ENCODE measurements at regions not wholly inside any gene's neighbourhood (a gene's known extent, or its start where the extent isn't known, plus 50 kb on each side); places are given as distances from the start of the nearest gene placed in this dataset.

DNA sequence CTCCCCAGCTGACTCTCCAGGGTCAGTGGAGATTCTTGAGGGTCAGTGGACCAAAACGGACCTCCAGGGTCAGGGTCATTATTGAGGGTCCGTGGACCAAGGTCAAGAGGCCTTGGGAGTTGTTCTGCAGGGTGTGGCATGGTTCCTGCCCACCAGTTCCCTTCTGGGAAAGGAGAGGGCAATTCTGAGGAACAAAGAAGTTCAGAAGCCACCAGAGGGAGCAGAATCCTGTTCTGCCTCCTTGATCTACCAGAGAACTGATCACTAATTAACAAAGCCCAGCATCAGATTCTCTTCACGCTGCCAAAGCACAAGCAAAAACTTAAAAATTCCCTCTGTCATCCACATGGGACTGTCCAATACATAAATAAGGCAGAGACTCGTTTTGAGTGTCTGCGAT, 263.4 kb downstream of the DHX35 start:
- no peak overlapping the region for H3K4me3 Mint-ChIP-seq
- H3K27me3 Mint-ChIP-seq (ENCODE audit: low read depth in 3 of 3) = peaks cover 0 to 3% (median 0%) of the 10 kb centered on the region in 3 donors
- no peak overlapping the region for H2AFZ ChIP-seq (ENCODE audit: insufficient read depth, low read depth, low read length, poor library complexity, severe bottlenecking)
- WGBS (ENCODE audit: insufficient coverage) = 67% methylated on average over 1 of the region's 5 CpGs
- DNase-seq = no peak
- H3K9me3 Mint-ChIP-seq = peaks cover 0 to 3% (median 0%) of the 10 kb centered on the region in 7 donors
- intact Hi-C loops (cut with micrococcal nuclease) = no loop called here
- H3K4me2 ChIP-seq (replicated peaks; ENCODE audit: extremely low read depth, low read length, poor library complexity, severe bottlenecking) = no peak overlapping the region
- no peaks in the 10 kb centered on the region for H3K27me3 ChIP-seq (ENCODE audit: control insufficient read depth in 2 of 2, insufficient read depth in 2 of 2, low read length in 2 of 2)
- H4K20me1 ChIP-seq (ENCODE audit: insufficient read depth, low read length) = no peaks in the 10 kb centered on the region
- H3K4me3 ChIP-seq (replicated peaks in 1 of 3; ENCODE audit: low read depth in 2 of 3, low read length in 3 of 3) = no peak overlapping the region
- H3K79me2 ChIP-seq (ENCODE audit: insufficient read depth, low read length) = no peaks in the 10 kb centered on the region
- H3K4me1 Mint-ChIP-seq = no peaks in the 10 kb centered on the region
- H3K36me3 Mint-ChIP-seq = no peaks in the 10 kb centered on the region
- H3K9ac ChIP-seq (ENCODE audit: insufficient read depth, low read length, poor library complexity, severe bottlenecking) = no peak overlapping the region
- H3K36me3 ChIP-seq (replicated peaks in 1 of 2; ENCODE audit: control insufficient read depth in 1 of 2, insufficient read depth in 2 of 2, low read length in 2 of 2) = no peaks in the 10 kb centered on the region
- H3K27ac Mint-ChIP-seq = peak overlapping the region in 1 of 7 donors; percentile 27
- no peaks in the 10 kb centered on the region for H3K9me3 ChIP-seq (replicated peaks in 1 of 2; ENCODE audit: control insufficient read depth in 1 of 2, insufficient read depth in 1 of 2, low read length in 2 of 2)
- no peak overlapping the region for H3K27ac ChIP-seq (ENCODE audit: low read depth in 1 of 2, low read length in 2 of 2)
- TF ChIP-seq, protein P1, sequence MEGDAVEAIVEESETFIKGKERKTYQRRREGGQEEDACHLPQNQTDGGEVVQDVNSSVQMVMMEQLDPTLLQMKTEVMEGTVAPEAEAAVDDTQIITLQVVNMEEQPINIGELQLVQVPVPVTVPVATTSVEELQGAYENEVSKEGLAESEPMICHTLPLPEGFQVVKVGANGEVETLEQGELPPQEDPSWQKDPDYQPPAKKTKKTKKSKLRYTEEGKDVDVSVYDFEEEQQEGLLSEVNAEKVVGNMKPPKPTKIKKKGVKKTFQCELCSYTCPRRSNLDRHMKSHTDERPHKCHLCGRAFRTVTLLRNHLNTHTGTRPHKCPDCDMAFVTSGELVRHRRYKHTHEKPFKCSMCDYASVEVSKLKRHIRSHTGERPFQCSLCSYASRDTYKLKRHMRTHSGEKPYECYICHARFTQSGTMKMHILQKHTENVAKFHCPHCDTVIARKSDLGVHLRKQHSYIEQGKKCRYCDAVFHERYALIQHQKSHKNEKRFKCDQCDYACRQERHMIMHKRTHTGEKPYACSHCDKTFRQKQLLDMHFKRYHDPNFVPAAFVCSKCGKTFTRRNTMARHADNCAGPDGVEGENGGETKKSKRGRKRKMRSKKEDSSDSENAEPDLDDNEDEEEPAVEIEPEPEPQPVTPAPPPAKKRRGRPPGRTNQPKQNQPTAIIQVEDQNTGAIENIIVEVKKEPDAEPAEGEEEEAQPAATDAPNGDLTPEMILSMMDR (IDR thresholded peaks at IDR 0.05) = no peak
- H3K4me1 ChIP-seq (ENCODE audit: control insufficient read depth in 1 of 2, insufficient read depth in 2 of 2, low read length in 2 of 2) = no peaks in the 10 kb centered on the region

DNA sequence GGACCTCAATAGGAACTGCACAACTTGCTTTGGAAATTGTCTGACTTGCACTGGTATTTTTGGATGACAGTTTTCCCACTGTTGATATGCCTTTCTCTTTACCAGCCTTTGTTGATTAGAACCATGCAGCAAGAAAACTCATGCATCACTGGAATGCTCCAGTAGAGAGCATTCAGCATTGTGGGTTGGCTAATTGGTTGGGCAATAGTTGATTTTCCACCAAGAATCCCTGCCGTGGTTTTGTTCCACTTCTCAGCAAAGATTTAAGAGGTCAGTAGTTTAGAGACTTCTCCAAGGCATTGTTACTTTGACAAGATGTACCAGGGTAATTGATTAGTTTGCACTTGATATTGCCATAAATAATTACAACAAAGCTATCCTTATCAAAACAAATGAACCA, 260.0 kb downstream of the DHX35 start:
- H3K27me3 Mint-ChIP-seq (ENCODE audit: low read depth in 3 of 3) = peaks cover 0 to 3% (median 1%) of the 10 kb centered on the region in 3 donors

More for the DNA sequence above, 260.0 kb downstream of the DHX35 start:
- no peak overlapping the region for H2AFZ ChIP-seq (ENCODE audit: insufficient read depth, low read depth, low read length, poor library complexity, severe bottlenecking)
- H3K36me3 ChIP-seq (replicated peaks in 1 of 2; ENCODE audit: control insufficient read depth in 1 of 2, insufficient read depth in 2 of 2, low read length in 2 of 2) = no peaks in the 10 kb centered on the region
- intact Hi-C loops (cut with micrococcal nuclease) = no loop called here
- H3K4me3 Mint-ChIP-seq = no peak overlapping the region
- no peaks in the 10 kb centered on the region for H3K9me3 ChIP-seq (replicated peaks in 1 of 2; ENCODE audit: control insufficient read depth in 1 of 2, insufficient read depth in 1 of 2, low read length in 2 of 2)
- H4K20me1 ChIP-seq (ENCODE audit: insufficient read depth, low read length) = no peaks in the 10 kb centered on the region
- H3K9ac ChIP-seq (ENCODE audit: insufficient read depth, low read length, poor library complexity, severe bottlenecking) = no peak overlapping the region
- WGBS (ENCODE audit: insufficient coverage) = no CpG with 5 or more reads among the region's 1 CpG
- H3K9me3 Mint-ChIP-seq = peaks cover 0 to 3% (median 0%) of the 10 kb centered on the region in 7 donors
- no peaks in the 10 kb centered on the region for H3K79me2 ChIP-seq (ENCODE audit: insufficient read depth, low read length)
- H3K4me1 ChIP-seq (ENCODE audit: control insufficient read depth in 1 of 2, insufficient read depth in 2 of 2, low read length in 2 of 2) = no peaks in the 10 kb centered on the region
- no peak overlapping the region for H3K4me3 ChIP-seq (replicated peaks in 1 of 3; ENCODE audit: low read depth in 2 of 3, low read length in 3 of 3)
- H3K27me3 ChIP-seq (ENCODE audit: control insufficient read depth in 2 of 2, insufficient read depth in 2 of 2, low read length in 2 of 2) = no peaks in the 10 kb centered on the region
- H3K27ac ChIP-seq (ENCODE audit: low read depth in 1 of 2, low read length in 2 of 2) = no peak overlapping the region
- TF ChIP-seq, protein P1 (IDR thresholded peaks at IDR 0.05) = no peak
- no peaks in the 10 kb centered on the region for H3K36me3 Mint-ChIP-seq
- DNase-seq = no peak
- no peak overlapping the region for H3K27ac Mint-ChIP-seq
- no peak overlapping the region for H3K4me2 ChIP-seq (replicated peaks; ENCODE audit: extremely low read depth, low read length, poor library complexity, severe bottlenecking)
- H3K4me1 Mint-ChIP-seq = no peaks in the 10 kb centered on the region
